K562 (cell line): ENCODE measurements at regions not wholly inside any gene's neighbourhood (a gene's known extent, or its start where the extent isn't known, plus 50 kb on each side); places are given as distances from the start of the nearest gene placed in this dataset.

ENCODE experiments used
- ATAC-seq: fragments of 200-7000 bp; cut with Tn5 transposase; 3 replicates; pipeline ENCODE4 v1.9.1; 2020; ENCODE audit warnings: moderate library complexity
- BruUV-seq: library from RNA; stranded (reverse); fragments of 400-500 nt; replicated peaks from 2 replicates; lab custom pipeline; 2021; lab: Mats Ljungman, UMichigan
- CTCF ChIA-PET: fragments of 300-600 bp; formaldehyde crosslinking; extraction: SDS; loops from one replicate; lab custom pipeline; 2021; ENCODE audit warnings: low intra/inter-chr PET ratio; lab: Yijun Ruan, JAX
- POLR2A ChIA-PET: fragments of 300-600, 350-650 bp; sonication (Branson Sonifier 250); formaldehyde crosslinking; extraction: SDS; loops from one replicate; lab custom pipeline; 2021; ENCODE audit warnings: antibody characterized with exemption, inconsistent platforms; lab: Yijun Ruan, JAX
- DNase-seq, 4 experiments: peaks; one replicate each; pipeline versions ENCODE4 v3.0.0 to v3.0.0-alpha.2; 2011 to 2018; ENCODE audit warnings: low spot score in 3 of 4, mixed read lengths in 3 of 4; ENCODE audit errors: extremely low read depth in 1 of 4
- FAIRE-seq: peaks from 2 replicates; lab custom pipeline; 2011; peaks lifted over from hg19 to GRCh38; lab: Jason Lieb, UNC
- H2AFZ ChIP-seq: 2 replicates; pipeline ENCODE4 v1.6.0; 2011; ENCODE audit warnings: low read depth, low read length, control low read depth, inconsistent platforms
- H3K27ac ChIP-seq: fragments of 200-600 bp; 3 replicates; pipeline ENCODE4 v1.8.0; 2011; ENCODE audit warnings: low read depth, mild to moderate bottlenecking, control low read depth, inconsistent platforms, low read length, moderate library complexity, mixed read lengths; ENCODE audit errors: extremely low read depth
- H3K27me3 ChIP-seq, 2 experiments: fragments of 300-600 bp in 1 of 2; 2 replicates in 1 of 2; 3 replicates in 1 of 2; pipeline versions ENCODE4 v1.6.0 to v1.8.0; 2011; ENCODE audit warnings: inconsistent platforms in 2 of 2, low read length in 2 of 2, mild to moderate bottlenecking in 1 of 2, mixed read lengths in 1 of 2, moderate library complexity in 1 of 2; ENCODE audit not compliant: control insufficient read depth in 2 of 2, insufficient read depth in 2 of 2
- H3K36me3 ChIP-seq: fragments of 300-600 bp; 3 replicates; pipeline ENCODE4 v1.8.0; 2011; ENCODE audit warnings: mild to moderate bottlenecking, low read length, inconsistent platforms; ENCODE audit not compliant: control insufficient read depth, insufficient read depth
- H3K4me1 ChIP-seq, 2 experiments: fragments of 200-600 bp in 1 of 2; replicated peaks in 1 of 2; 2 replicates in 1 of 2; 3 replicates in 1 of 2; pipeline versions ENCODE4 v1.5.1 to v1.8.0; 2011; ENCODE audit warnings: inconsistent platforms in 2 of 2, low read length in 2 of 2, mild to moderate bottlenecking in 1 of 2, mixed read lengths in 1 of 2, moderate library complexity in 1 of 2; ENCODE audit not compliant: control insufficient read depth in 2 of 2, insufficient read depth in 2 of 2
- H3K4me2 ChIP-seq: 2 replicates; pipeline ENCODE4 v1.6.1; 2011; ENCODE audit warnings: low read length, control low read depth, inconsistent platforms, mixed read lengths; ENCODE audit not compliant: insufficient read depth
- H3K4me3 ChIP-seq: fragments of 200-600 bp; sonication (generic), shearing (Covaris generic); 2 replicates; pipeline ENCODE4 v1.5.1; 2016; ENCODE audit warnings: control low read depth, inconsistent platforms
- H3K79me2 ChIP-seq: fragments of 200-600 bp; 3 replicates; pipeline ENCODE4 v1.8.0; 2011; ENCODE audit warnings: low read length, inconsistent platforms; ENCODE audit not compliant: control insufficient read depth, insufficient read depth
- H3K9ac ChIP-seq, 2 experiments: 2 replicates each; pipeline versions ENCODE4 v1.6.0 to v1.6.1; 2011; ENCODE audit warnings: low read depth in 2 of 2, low read length in 2 of 2, control low read depth in 1 of 2, inconsistent platforms in 1 of 2, mild to moderate bottlenecking in 1 of 2, mixed read lengths in 1 of 2; ENCODE audit not compliant: insufficient read depth in 1 of 2
- H3K9me1 ChIP-seq: one replicate; pipeline ENCODE4 v1.6.0; 2011; ENCODE audit warnings: inconsistent platforms, mild to moderate bottlenecking, low read length, moderate library complexity; ENCODE audit not compliant: control insufficient read depth, insufficient read depth
- H3K9me3 ChIP-seq: replicated peaks from 2 replicates; pipeline ENCODE4 v1.5.1; 2011; ENCODE audit warnings: low read depth, low read length, inconsistent platforms; ENCODE audit not compliant: control insufficient read depth, insufficient read depth
- H4K20me1 ChIP-seq: replicated peaks from 2 replicates; pipeline ENCODE4 v1.6.1; 2011; ENCODE audit warnings: low read length, inconsistent platforms, mixed read lengths; ENCODE audit not compliant: control insufficient read depth, insufficient read depth
- E2F8 ChIP-seq: fragments of 450-650 bp; IDR thresholded peaks from 2 replicates; pipeline ENCODE4 v1.7.1; 2018; ENCODE audit warnings: mild to moderate bottlenecking, low read depth; ENCODE audit not compliant: partially characterized antibody
- GTF2E2 ChIP-seq: fragments of 200-800 bp; sonication (Bioruptor generic); IDR thresholded peaks from 2 replicates; pipeline ENCODE4 v1.6.1; 2016; ENCODE audit warnings: missing genetic modification characterization, missing compliant biosample characterization
- MAX ChIP-seq: sonication (generic); formaldehyde crosslinking; IDR thresholded peaks from 2 replicates; pipeline ENCODE4 v1.9.0; 2022; ENCODE audit warnings: mild to moderate bottlenecking, missing genetic modification reagents
- NFATC3 ChIP-seq: fragments of 450-650 bp; IDR thresholded peaks from 2 replicates; pipeline ENCODE4 v1.6.1; 2017; ENCODE audit warnings: mild to moderate bottlenecking
- POLR2G ChIP-seq: fragments of 200-400 bp; formaldehyde crosslinking; IDR thresholded peaks from 2 replicates; pipeline ENCODE4 v1.6.1; 2017; ENCODE audit warnings: low read depth, mild to moderate bottlenecking, antibody characterized with exemption, low read length, moderate library complexity
- STAT5A ChIP-seq: IDR thresholded peaks from 2 replicates; pipeline ENCODE4 v1.6.1; 2012; ENCODE audit warnings: low read length, inconsistent platforms, borderline replicate concordance
- TAF9B ChIP-seq: fragments of 450-650 bp; IDR thresholded peaks from 2 replicates; pipeline ENCODE4 v1.6.1; 2018; ENCODE audit warnings: mild to moderate bottlenecking; ENCODE audit not compliant: partially characterized antibody
- ZBTB12 ChIP-seq: fragments of 250-450 bp; sonication (Bioruptor Pico); IDR thresholded peaks from 2 replicates; pipeline ENCODE4 v1.4.0; 2020
- ZHX1 ChIP-seq: fragments of 150-350 bp; conservative IDR thresholded peaks from 2 replicates; pipeline ENCODE4 v1.6.1; 2014; ENCODE audit warnings: low read length
- ZNF282 ChIP-seq: sonication (generic); formaldehyde crosslinking; IDR thresholded peaks from 2 replicates; pipeline ENCODE4 v1.8.1; 2023; ENCODE audit warnings: missing genetic modification reagents
- WGBS: fragments of 100-300 bp; shearing (Covaris generic); methylation state at CpG from one replicate; pipeline ENCODE4 v1.1.6; 2016; ENCODE audit warnings: low coverage, mixed read lengths; ENCODE audit not compliant: insufficient coverage; ENCODE audit errors: missing lambda C conversion rate; 5-methylcytosine and 5-hydroxymethylcytosine counted together
- in situ Hi-C: fragments of 300-500 bp; cut with MboI; formaldehyde crosslinking; loops from 4 replicates; pipeline ENCODE4 v1.15.0; 2018; ENCODE audit warnings: inconsistent platforms, mixed read lengths
- intact Hi-C: fragments of 100-400 bp; cut with micrococcal nuclease; formaldehyde crosslinking; loops from 2 replicates; pipeline ENCODE4 v1.14.2; 2022

GRCh38 chr18:40006634-40007033 is 1948.4 kb upstream of the PIK3C3 start:
- Histone ChIP-seq H3K9me1 (no peaks in the 10 kb centered on the region), H3K79me2 (no peaks in the 10 kb centered on the region), H4K20me1 (no peaks in the 10 kb centered on the region), H3K4me2 (no peak overlapping the region), H3K9me3 (no peaks in the 10 kb centered on the region), H3K27ac (no peak overlapping the region), H3K36me3 (no peaks in the 10 kb centered on the region), H3K4me3 (no peak overlapping the region), H3K9ac (no peak overlapping the region), H3K4me1 (no peaks in the 10 kb centered on the region), H3K27me3 (no peaks in the 10 kb centered on the region), H2AFZ (no peak overlapping the region)
- no peak for TF ChIP-seq ZNF282 (CRISPR knock-in tag)
- intact Hi-C loops (no loop called here), in situ Hi-C loops (no loop called here)
- FAIRE-seq (no peak), DNase-seq (no peak), ATAC-seq (no peak)
- POLR2A ChIA-PET, result no interaction called here
- no TSS peak for BruUV-seq
- CTCF ChIA-PET, result no interaction called here
- WGBS, result 3% methylated on average over 4 of the region's 4 CpGs

- DNase-seq, result no peak
- Histone ChIP-seq H3K4me1 (no peaks in the 10 kb centered on the region), H3K36me3 (no peaks in the 10 kb centered on the region), H3K79me2 (no peaks in the 10 kb centered on the region), H3K9me3 (no peaks in the 10 kb centered on the region), H3K27me3 (no peaks in the 10 kb centered on the region), H3K27ac (no peak overlapping the region), H3K9me1 (no peaks in the 10 kb centered on the region), H4K20me1 (no peaks in the 10 kb centered on the region), H2AFZ (no peak overlapping the region), H3K9ac (no peak overlapping the region), H3K4me3 (no peak overlapping the region), H3K4me2 (no peak overlapping the region)
- no TSS peak for BruUV-seq
- FAIRE-seq, result no peak
- 1% methylated on average over 3 of the region's 3 CpGs for WGBS
- no peak for ATAC-seq
- intact Hi-C loops (no loop called here), in situ Hi-C loops (no loop called here)
- CTCF ChIA-PET, result no interaction called here
- POLR2A ChIA-PET, result no interaction called here
- TF ChIP-seq POLR2G (no peak), TAF9B (no peak), ZHX1 (no peak), E2F8 (no peak), ZBTB12 (CRISPR knock-in tag) (no peak), NFATC3 (no peak), MAX (CRISPR knock-in tag) (no peak), STAT5A (no peak), GTF2E2 (tag) (no peak)
Observed at GRCh38 chr18:40004246-40004645, 1950.8 kb upstream of the PIK3C3 start.
